Right atrium auricular region (tissue), 2 donors: ENCODE measurements at regions not wholly inside any gene's neighbourhood (a gene's known extent, or its start where the extent isn't known, plus 50 kb on each side); places are given as distances from the start of the nearest gene placed in this dataset.
A peak's percentile ranks its signal among the peaks of the same experiment; 100 is the strongest.
"Not testable (repeated sequence)": the region's sequence is repeated elsewhere in the genome, so short reads cannot be mapped to it uniquely, and the experiment has no call there.

Experiments used
- DNase-seq: peaks from one replicate; pipeline ENCODE4 v3.0.0-alpha.2; 2019; ENCODE audit warnings: low spot score
- H3K27ac ChIP-seq, 2 donors: fragments of 200-600 bp; sonication (generic); 1 replicate in 1 of 2; 2 replicates in 1 of 2; pipeline ENCODE4 v1.5.1; 2016 to 2019
- H3K27me3 ChIP-seq, 2 donors: fragments of 200-600 bp; sonication (generic); one replicate each; pipeline versions ENCODE4 v1.5.1 to v1.6.0; 2017 to 2019
- H3K36me3 ChIP-seq: fragments of 200-600 bp; sonication (generic); one replicate; pipeline ENCODE4 v1.5.1; 2016
- H3K4me1 ChIP-seq, 2 donors: fragments of 200-600 bp; sonication (generic); one replicate each; pipeline versions ENCODE4 v1.5.1 to v1.6.0; 2017 to 2019
- H3K4me3 ChIP-seq, 2 donors: fragments of 200-600 bp; sonication (generic); 1 replicate in 1 of 2; 2 replicates in 1 of 2; pipeline ENCODE4 v1.5.1; 2017 to 2019; ENCODE audit warnings: mild to moderate bottlenecking in 1 of 2, moderate library complexity in 1 of 2
- H3K9me3 ChIP-seq, 2 donors: fragments of 200-600 bp; sonication (generic); one replicate each; pipeline ENCODE4 v1.5.1; 2019
- CTCF ChIP-seq, 2 donors: fragments of 200-600 bp; sonication (generic); IDR thresholded peaks; one replicate each; pipeline ENCODE4 v1.5.1; 2019; ENCODE audit warnings: antibody characterized with exemption in 2 of 2

DNA sequence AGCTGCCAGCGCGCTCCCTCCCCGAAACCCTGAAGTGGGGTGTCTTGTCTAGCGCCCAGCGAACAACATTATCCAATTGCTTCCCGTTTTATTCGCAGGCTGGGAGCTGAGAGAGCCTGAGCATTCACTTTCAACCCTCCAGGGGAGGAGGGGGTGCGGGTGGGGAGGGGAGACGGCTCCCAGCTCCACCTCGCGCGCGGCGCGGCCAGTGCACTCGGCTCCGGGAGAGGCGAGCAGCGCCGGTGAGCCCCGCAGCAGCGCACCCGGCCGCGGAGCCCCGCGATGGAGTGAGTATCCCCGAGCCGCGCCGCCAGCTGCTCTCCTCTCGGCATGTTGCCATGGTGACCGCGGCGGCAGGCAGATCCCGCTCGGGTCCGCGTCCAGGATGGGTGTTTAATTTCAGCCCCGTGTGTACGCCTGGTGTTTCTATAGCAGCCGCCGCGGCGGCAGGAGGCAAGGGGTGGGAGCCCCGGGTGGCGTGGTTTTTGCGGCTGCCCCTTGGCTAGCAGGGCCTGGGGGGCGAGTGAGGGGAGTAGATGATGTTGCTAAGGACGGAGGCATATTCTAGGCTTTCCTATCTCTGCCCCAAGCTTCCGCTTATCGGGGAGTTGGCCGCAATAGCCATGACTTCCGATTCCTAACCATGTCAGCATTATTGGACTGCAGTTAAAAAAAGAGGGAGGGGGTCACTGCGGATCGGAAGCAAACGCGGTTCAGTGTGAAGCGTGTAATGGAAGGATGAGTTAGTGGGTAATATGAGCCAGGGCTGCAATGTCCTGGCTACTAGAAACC is 139.2 kb upstream of the PALM2AKAP2 start:
- DNase-seq, result no peak
- TF ChIP-seq CTCF (IDR thresholded peaks at IDR 0.05), result no peak
- no peaks in the 10 kb centered on the region for H3K27me3 ChIP-seq

DNA sequence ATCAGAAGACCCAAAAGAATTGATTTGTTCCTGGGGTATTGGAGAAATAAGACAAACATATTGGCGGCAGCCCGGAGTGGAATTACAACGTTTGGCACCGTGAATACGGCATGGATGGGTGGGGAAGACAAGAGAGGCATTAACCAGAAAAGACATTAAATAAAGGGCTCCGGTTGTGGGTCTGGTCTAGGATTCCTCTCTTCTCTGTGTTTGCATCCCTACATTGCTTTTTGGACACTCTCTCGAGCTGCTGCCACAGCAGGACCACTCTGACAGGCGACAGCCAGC is 138.7 kb upstream of the PALM2AKAP2 start:
- Histone ChIP-seq H3K9me3 (peaks cover 0 to 3% of the 10 kb centered on the region in 2 donors), H3K36me3 (no peaks in the 10 kb centered on the region), H3K4me1 (peaks cover 0 to 19% of the 10 kb centered on the region in 2 donors), H3K27me3 (no peaks in the 10 kb centered on the region), H3K4me3 (peak overlapping the region; percentile 42 to 61), H3K27ac (no peak overlapping the region)
- TF ChIP-seq CTCF (IDR thresholded peaks at IDR 0.05), result no peak
- no peak for DNase-seq

More for the DNA sequence above, 139.2 kb upstream of the PALM2AKAP2 start:
- Histone ChIP-seq H3K4me1 (peaks cover 0 to 19% of the 10 kb centered on the region in 2 donors), H3K27ac (no peak overlapping the region), H3K4me3 (peak overlapping the region; percentile 42 to 61), H3K9me3 (peaks cover 0 to 3% of the 10 kb centered on the region in 2 donors), H3K36me3 (no peaks in the 10 kb centered on the region)

DNA sequence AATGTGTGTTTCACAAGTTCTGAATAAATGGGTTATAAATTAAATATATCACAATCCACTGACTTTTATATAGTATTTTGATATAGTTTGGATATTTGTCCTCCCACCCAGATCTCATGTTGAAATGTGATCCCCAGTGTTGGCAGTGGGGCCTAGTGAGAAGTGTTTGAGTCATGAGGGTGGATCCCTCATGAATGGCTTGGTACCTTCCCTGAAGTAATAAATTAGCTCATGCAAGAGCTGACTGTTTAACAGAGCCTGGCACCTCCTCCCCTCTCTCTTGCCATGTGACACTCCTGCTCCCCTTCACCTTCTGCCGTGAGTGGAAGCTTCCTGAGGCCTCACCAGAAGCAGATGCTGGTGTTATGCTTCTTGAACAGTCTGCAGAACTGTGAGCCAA is 127.9 kb upstream of the PALM2AKAP2 start:
- DNase-seq, result no peak
- Histone ChIP-seq H3K4me1 (no peaks in the 10 kb centered on the region), H3K27me3 (no peaks in the 10 kb centered on the region), H3K9me3 (no peaks in the 10 kb centered on the region), H3K27ac (no peak overlapping the region), H3K36me3 (no peaks in the 10 kb centered on the region), H3K4me3 (no peak overlapping the region)
- no peak for TF ChIP-seq CTCF (IDR thresholded peaks at IDR 0.05)

- H3K4me1 ChIP-seq, result no peaks in the 10 kb centered on the region
- no peaks in the 10 kb centered on the region for H3K9me3 ChIP-seq
- TF ChIP-seq CTCF (IDR thresholded peaks at IDR 0.05), result peak in 1 of 2 donors; percentile 65
- no peak overlapping the region for H3K4me3 ChIP-seq
- no peak for DNase-seq
- H3K36me3 ChIP-seq, result no peaks in the 10 kb centered on the region
- H3K27ac ChIP-seq, result no peak overlapping the region
- H3K27me3 ChIP-seq, result no peaks in the 10 kb centered on the region
Measured at GRCh38 chr9:109652971-109653370, 127.0 kb upstream of the PALM2AKAP2 start.

DNA sequence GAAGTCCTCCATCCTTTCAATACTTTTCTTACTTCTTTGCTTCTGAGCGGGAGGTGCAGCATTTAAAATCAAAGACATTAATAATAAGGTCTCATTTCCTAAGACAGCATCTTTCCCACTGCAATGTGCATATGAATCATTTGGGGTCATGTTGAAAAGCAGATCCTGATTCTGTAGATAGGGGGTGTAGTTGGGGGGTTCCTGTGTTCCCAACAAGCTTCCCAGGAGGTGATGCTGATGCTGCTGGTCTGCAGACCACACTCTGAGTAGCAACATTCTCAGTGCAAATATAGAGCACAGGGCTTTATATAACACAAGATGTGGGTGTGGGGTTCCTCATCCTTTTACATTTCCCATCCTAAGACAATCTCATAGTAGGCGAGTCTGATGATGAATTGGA is 126.5 kb upstream of the PALM2AKAP2 start:
- Histone ChIP-seq H3K4me3 (no peak overlapping the region), H3K36me3 (no peaks in the 10 kb centered on the region), H3K4me1 (no peaks in the 10 kb centered on the region), H3K27ac (no peak overlapping the region), H3K9me3 (no peaks in the 10 kb centered on the region), H3K27me3 (no peaks in the 10 kb centered on the region)
- no peak for TF ChIP-seq CTCF (IDR thresholded peaks at IDR 0.05)
- DNase-seq, result no peak

GRCh38 chr9:109663978-109664377 is 116.0 kb upstream of the PALM2AKAP2 start:
- H3K27ac ChIP-seq, DNase-seq, H3K9me3 ChIP-seq, H3K36me3 ChIP-seq, H3K27me3 ChIP-seq, H3K4me3 ChIP-seq, H3K4me1 ChIP-seq: not testable (repeated sequence)

DNA sequence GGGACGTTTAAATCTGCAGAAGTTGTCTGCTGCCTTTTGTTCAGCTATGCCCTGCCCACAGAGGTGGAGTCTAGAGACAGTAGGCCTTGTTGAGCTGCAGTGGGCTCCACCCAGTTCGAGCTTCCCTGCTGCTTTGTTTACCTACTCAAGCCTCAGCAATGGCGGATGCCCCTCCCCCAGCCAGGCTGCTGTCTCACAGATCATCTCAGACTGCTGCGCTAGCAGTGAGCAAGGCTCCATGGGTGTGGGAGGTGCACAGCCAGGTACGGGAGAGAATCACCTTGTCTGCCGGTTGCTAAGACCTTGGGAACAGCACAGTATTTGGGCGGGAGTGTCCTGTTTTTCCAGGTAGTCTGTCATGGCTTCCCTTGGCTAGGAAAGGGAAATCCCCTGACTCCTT is 114.3 kb upstream of the PALM2AKAP2 start:
- not testable (repeated sequence) for H3K4me3 ChIP-seq, H3K36me3 ChIP-seq, H3K9me3 ChIP-seq, H3K27me3 ChIP-seq, H3K4me1 ChIP-seq, DNase-seq, H3K27ac ChIP-seq
